ENCODE measurements at regions not wholly inside any gene's neighbourhood (a gene's known extent, or its start where the extent isn't known, plus 50 kb on each side); places are given as distances from the start of the nearest gene placed in this dataset.

GRCh38 chr21:45343891-45344290, 56.2 kb upstream of the POFUT2 start:
- TF ChIP-seq CTCF (IDR thresholded peaks at IDR 0.05) (no peak), POLR2A (IDR thresholded peaks at IDR 0.05) (no peak)
